ENCODE measurements at regions not wholly inside any gene's neighbourhood (a gene's known extent, or its start where the extent isn't known, plus 50 kb on each side); places are given as distances from the start of the nearest gene placed in this dataset.

- H3K9ac ChIP-seq (ENCODE audit: low read depth, low read length), result no peak overlapping the region
- peaks cover 9% of the 10 kb centered on the region for H3K4me1 ChIP-seq (ENCODE audit: insufficient read depth, low read length)
- H3K9me3 ChIP-seq (ENCODE audit: control insufficient read depth, insufficient read depth, low read length), result peaks cover 9% of the 10 kb centered on the region
- H3K36me3 ChIP-seq (ENCODE audit: insufficient read depth, low read length), result no peaks in the 10 kb centered on the region
Measured at GRCh38 chr22:27193215-27193614, 535.8 kb downstream of the MIAT start.

GRCh38 chr22:27193636-27194035 is 536.2 kb downstream of the MIAT start:
- Histone ChIP-seq H3K36me3 (ENCODE audit: insufficient read depth, low read length) (no peaks in the 10 kb centered on the region), H3K9ac (ENCODE audit: low read depth, low read length) (no peak overlapping the region), H3K9me3 (ENCODE audit: control insufficient read depth, insufficient read depth, low read length) (peaks cover 9% of the 10 kb centered on the region), H3K4me1 (ENCODE audit: insufficient read depth, low read length) (peaks cover 9% of the 10 kb centered on the region)

GRCh38 chr22:27194096-27194748 is 536.8 kb downstream of the MIAT start:
- H3K4me1 ChIP-seq (ENCODE audit: insufficient read depth, low read length), result peaks cover 9% of the 10 kb centered on the region
- H3K36me3 ChIP-seq (ENCODE audit: insufficient read depth, low read length), result no peaks in the 10 kb centered on the region
- peaks cover 9% of the 10 kb centered on the region; the same call in 1 of the 2 replicates for H3K9me3 ChIP-seq (ENCODE audit: control insufficient read depth, insufficient read depth, low read length)
- no peak overlapping the region for H3K9ac ChIP-seq (ENCODE audit: low read depth, low read length)

- Histone ChIP-seq H3K36me3 (ENCODE audit: insufficient read depth, low read length) (no peaks in the 10 kb centered on the region), H3K9me3 (ENCODE audit: control insufficient read depth, insufficient read depth, low read length) (peaks cover 9% of the 10 kb centered on the region; the same call in 1 of the 2 replicates), H3K4me1 (ENCODE audit: insufficient read depth, low read length) (peaks cover 9% of the 10 kb centered on the region), H3K9ac (ENCODE audit: low read depth, low read length) (no peak overlapping the region)
Measured at GRCh38 chr22:27195094-27195493, 537.7 kb downstream of the MIAT start.

- Histone ChIP-seq H3K9me3 (ENCODE audit: control insufficient read depth, insufficient read depth, low read length) (peaks cover 9% of the 10 kb centered on the region; the same call in 1 of the 2 replicates), H3K9ac (ENCODE audit: low read depth, low read length) (no peak overlapping the region), H3K4me1 (ENCODE audit: insufficient read depth, low read length) (peaks cover 9% of the 10 kb centered on the region), H3K36me3 (ENCODE audit: insufficient read depth, low read length) (no peaks in the 10 kb centered on the region)
Measured at GRCh38 chr22:27195494-27195893, 538.1 kb downstream of the MIAT start.

GRCh38 chr22:27196606-27197005 is 539.2 kb downstream of the MIAT start:
- Histone ChIP-seq H3K36me3 (ENCODE audit: insufficient read depth, low read length) (no peaks in the 10 kb centered on the region), H3K9ac (ENCODE audit: low read depth, low read length) (no peak overlapping the region), H3K9me3 (ENCODE audit: control insufficient read depth, insufficient read depth, low read length) (peaks cover under 1% of the 10 kb centered on the region; the same call in 1 of the 2 replicates), H3K4me1 (ENCODE audit: insufficient read depth, low read length) (peaks cover 16% of the 10 kb centered on the region)

GRCh38 chr22:27197052-27197451 is 539.7 kb downstream of the MIAT start:
- Histone ChIP-seq H3K9me3 (ENCODE audit: control insufficient read depth, insufficient read depth, low read length) (no peaks in the 10 kb centered on the region), H3K9ac (ENCODE audit: low read depth, low read length) (no peak overlapping the region), H3K36me3 (ENCODE audit: insufficient read depth, low read length) (no peaks in the 10 kb centered on the region), H3K4me1 (ENCODE audit: insufficient read depth, low read length) (peaks cover 19% of the 10 kb centered on the region)

GRCh38 chr22:27197618-27198017 is 540.2 kb downstream of the MIAT start:
- H3K36me3 ChIP-seq (ENCODE audit: insufficient read depth, low read length), result no peaks in the 10 kb centered on the region
- no peaks in the 10 kb centered on the region for H3K9me3 ChIP-seq (ENCODE audit: control insufficient read depth, insufficient read depth, low read length)
- no peak overlapping the region for H3K9ac ChIP-seq (ENCODE audit: low read depth, low read length)
- peaks cover 21% of the 10 kb centered on the region for H3K4me1 ChIP-seq (ENCODE audit: insufficient read depth, low read length)

GRCh38 chr22:27198518-27199035 is 541.2 kb downstream of the MIAT start:
- Histone ChIP-seq H3K9me3 (ENCODE audit: control insufficient read depth, insufficient read depth, low read length) (no peaks in the 10 kb centered on the region), H3K36me3 (ENCODE audit: insufficient read depth, low read length) (no peaks in the 10 kb centered on the region), H3K9ac (ENCODE audit: low read depth, low read length) (no peak overlapping the region), H3K4me1 (ENCODE audit: insufficient read depth, low read length) (peaks cover 22% of the 10 kb centered on the region)

- H3K36me3 ChIP-seq (ENCODE audit: insufficient read depth, low read length), result no peaks in the 10 kb centered on the region
- peaks cover 21% of the 10 kb centered on the region for H3K4me1 ChIP-seq (ENCODE audit: insufficient read depth, low read length)
- H3K9me3 ChIP-seq (ENCODE audit: control insufficient read depth, insufficient read depth, low read length), result no peaks in the 10 kb centered on the region
- no peak overlapping the region for H3K9ac ChIP-seq (ENCODE audit: low read depth, low read length)
Measured at GRCh38 chr22:27199354-27199753, 542.0 kb downstream of the MIAT start.

- Histone ChIP-seq H3K9ac (ENCODE audit: low read depth, low read length) (no peak overlapping the region), H3K36me3 (ENCODE audit: insufficient read depth, low read length) (no peaks in the 10 kb centered on the region), H3K4me1 (ENCODE audit: insufficient read depth, low read length) (peaks cover 24% of the 10 kb centered on the region), H3K9me3 (ENCODE audit: control insufficient read depth, insufficient read depth, low read length) (no peaks in the 10 kb centered on the region)
Measured at GRCh38 chr22:27201276-27201675, 543.9 kb downstream of the MIAT start.

- Histone ChIP-seq H3K36me3 (ENCODE audit: insufficient read depth, low read length) (no peaks in the 10 kb centered on the region; the same call in 1 of the 2 replicates), H3K9ac (ENCODE audit: low read depth, low read length) (no peak overlapping the region), H3K4me1 (ENCODE audit: insufficient read depth, low read length) (peaks cover 24% of the 10 kb centered on the region), H3K9me3 (ENCODE audit: control insufficient read depth, insufficient read depth, low read length) (no peaks in the 10 kb centered on the region)
Measured at GRCh38 chr22:27201741-27202140, 544.4 kb downstream of the MIAT start.

- no peak overlapping the region for H3K9ac ChIP-seq (ENCODE audit: low read depth, low read length)
- no peaks in the 10 kb centered on the region; the same call in 1 of the 2 replicates for H3K36me3 ChIP-seq (ENCODE audit: insufficient read depth, low read length)
- peaks cover 28% of the 10 kb centered on the region for H3K4me1 ChIP-seq (ENCODE audit: insufficient read depth, low read length)
- no peaks in the 10 kb centered on the region for H3K9me3 ChIP-seq (ENCODE audit: control insufficient read depth, insufficient read depth, low read length)
Measured at GRCh38 chr22:27203276-27203660, 545.9 kb downstream of the MIAT start.

- Histone ChIP-seq H3K36me3 (ENCODE audit: insufficient read depth, low read length) (no peaks in the 10 kb centered on the region; the same call in 1 of the 2 replicates), H3K9ac (ENCODE audit: low read depth, low read length) (no peak overlapping the region), H3K4me1 (ENCODE audit: insufficient read depth, low read length) (peaks cover 28% of the 10 kb centered on the region), H3K9me3 (ENCODE audit: control insufficient read depth, insufficient read depth, low read length) (no peaks in the 10 kb centered on the region)
Measured at GRCh38 chr22:27204280-27204679, 546.9 kb downstream of the MIAT start.

GRCh38 chr22:27204817-27205216 is 547.4 kb downstream of the MIAT start:
- peaks cover 28% of the 10 kb centered on the region for H3K4me1 ChIP-seq (ENCODE audit: insufficient read depth, low read length)
- H3K36me3 ChIP-seq (ENCODE audit: insufficient read depth, low read length), result no peaks in the 10 kb centered on the region; the same call in 1 of the 2 replicates
- H3K9ac ChIP-seq (ENCODE audit: low read depth, low read length), result no peak overlapping the region
- no peaks in the 10 kb centered on the region for H3K9me3 ChIP-seq (ENCODE audit: control insufficient read depth, insufficient read depth, low read length)
